ENCODE measurements at regions not wholly inside any gene's neighbourhood (a gene's known extent, or its start where the extent isn't known, plus 50 kb on each side); places are given as distances from the start of the nearest gene placed in this dataset.
"Not testable (repeated sequence)": the region's sequence is repeated elsewhere in the genome, so short reads cannot be mapped to it uniquely, and the experiment has no call there.

DNA sequence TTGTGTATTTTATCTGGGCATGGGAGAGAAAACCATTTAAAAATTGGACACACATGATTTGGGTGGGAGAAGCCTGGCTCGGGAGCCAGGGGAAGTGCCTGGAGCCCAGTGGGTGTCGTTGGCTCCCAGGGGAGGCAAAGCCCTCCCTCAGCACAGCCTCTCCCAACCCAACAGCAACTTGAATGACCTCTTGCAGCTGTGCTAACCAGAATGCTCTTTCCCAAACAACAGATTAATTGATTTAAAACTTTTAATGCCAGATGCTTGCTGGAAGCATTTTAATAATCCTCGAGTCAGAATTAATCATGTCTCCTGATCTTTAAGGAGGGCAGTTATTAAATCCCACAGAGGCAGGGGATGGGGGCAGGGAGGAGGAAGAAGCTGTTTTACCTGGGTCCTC lies 401.6 kb downstream of the BUD13 start:
- H3K27ac Mint-ChIP-seq = no peak overlapping the region
- peaks cover 0 to 13% of the 10 kb centered on the region in 2 donors for H3K9me3 Mint-ChIP-seq
- DNase-seq (no peak), ATAC-seq (no peak)
- H3K4me3 Mint-ChIP-seq = no peak overlapping the region
- peaks cover 17% of the 10 kb centered on the region for H3K27me3 Mint-ChIP-seq
- H3K4me1 Mint-ChIP-seq = no peaks in the 10 kb centered on the region

DNA sequence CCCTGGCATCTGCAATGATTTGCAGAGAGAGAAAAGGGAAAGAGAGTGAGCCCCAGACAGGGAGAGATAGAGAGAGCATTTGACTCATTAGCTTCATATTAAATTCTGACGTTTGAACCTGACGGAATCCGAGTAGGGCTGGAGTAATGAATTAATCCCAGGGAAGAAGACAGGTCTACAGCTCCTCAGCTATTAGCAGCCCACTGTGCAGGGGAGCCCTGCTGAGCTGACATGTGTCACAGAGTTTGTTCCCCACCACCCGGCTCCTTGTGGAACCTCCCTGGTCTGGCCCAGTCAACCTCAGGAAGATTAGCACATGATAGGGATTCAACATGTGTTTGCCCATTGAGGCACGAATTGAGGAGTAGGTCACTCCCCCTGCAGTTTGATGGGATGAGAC lies 404.0 kb downstream of the BUD13 start:
- DNase-seq (no peak), ATAC-seq (no peak)
- H3K4me3 Mint-ChIP-seq = no peak overlapping the region
- H3K27ac Mint-ChIP-seq = no peak overlapping the region
- peaks cover 10% of the 10 kb centered on the region for H3K27me3 Mint-ChIP-seq
- peaks cover 4 to 7% of the 10 kb centered on the region in 2 donors for H3K9me3 Mint-ChIP-seq
- H3K4me1 Mint-ChIP-seq = no peaks in the 10 kb centered on the region

DNA sequence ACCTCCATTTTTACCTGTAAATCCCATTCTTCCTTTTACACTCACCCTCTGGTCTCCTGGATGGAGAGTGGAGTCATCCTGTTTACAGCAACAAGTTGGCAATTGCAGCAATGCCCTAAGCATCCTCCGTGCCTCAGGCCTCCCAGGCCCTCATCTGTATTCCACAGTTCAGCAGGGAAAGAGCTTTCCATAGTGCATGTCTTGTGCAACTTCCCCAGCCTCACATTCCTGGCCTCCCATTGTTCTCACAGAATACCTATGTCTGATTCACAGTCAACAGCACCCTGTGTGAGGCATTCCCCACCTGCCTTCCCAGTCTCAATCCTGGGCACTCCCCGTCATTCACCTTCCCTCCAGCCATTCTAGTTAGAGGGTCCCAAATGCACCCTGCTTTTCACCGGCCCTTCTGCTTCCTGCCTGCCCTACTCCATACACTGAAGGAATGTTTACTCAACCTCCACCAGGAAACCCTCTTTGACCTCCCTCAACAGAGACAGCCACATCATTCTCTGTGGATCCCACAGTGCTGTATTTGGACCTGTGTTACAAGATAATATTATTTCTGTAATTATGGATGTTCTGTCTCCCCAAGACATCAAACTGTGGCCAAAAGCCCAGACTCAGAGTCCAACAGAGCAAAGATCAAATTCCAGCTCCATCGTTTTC lies 405.7 kb downstream of the BUD13 start:
- Mint-ChIP-seq H3K27ac (no peak overlapping the region), H3K27me3 (peaks cover 10% of the 10 kb centered on the region), H3K9me3 (peaks cover 4 to 7% of the 10 kb centered on the region in 2 donors), H3K4me1 (no peaks in the 10 kb centered on the region), H3K4me3 (no peak overlapping the region)
- no peak for ATAC-seq
- no peak for DNase-seq

DNA sequence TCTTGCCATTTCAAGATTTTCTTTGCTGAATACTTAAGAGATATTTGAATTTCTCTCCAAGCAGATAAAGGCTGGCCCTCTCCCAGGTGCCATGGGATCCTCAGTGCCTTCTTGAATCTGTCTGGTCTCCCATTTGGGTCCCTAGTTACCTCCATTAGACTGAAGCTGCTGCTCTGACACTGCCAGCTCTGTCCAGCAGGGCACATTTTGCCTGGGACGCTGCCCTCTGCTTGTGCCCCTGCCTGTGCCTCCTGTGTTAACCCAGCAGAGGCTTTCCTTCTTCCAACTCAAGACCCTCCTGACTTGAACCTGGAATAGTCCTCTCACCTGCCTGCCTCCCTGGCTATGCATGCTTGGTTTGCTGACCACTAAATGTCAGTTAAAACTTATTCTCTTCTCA lies 406.3 kb downstream of the BUD13 start:
- DNase-seq (no peak), ATAC-seq (no peak)
- Mint-ChIP-seq H3K4me3 (no peak overlapping the region), H3K27ac (no peak overlapping the region), H3K9me3 (peaks cover 4 to 7% of the 10 kb centered on the region in 2 donors), H3K27me3 (peaks cover 10% of the 10 kb centered on the region), H3K4me1 (no peaks in the 10 kb centered on the region)

DNA sequence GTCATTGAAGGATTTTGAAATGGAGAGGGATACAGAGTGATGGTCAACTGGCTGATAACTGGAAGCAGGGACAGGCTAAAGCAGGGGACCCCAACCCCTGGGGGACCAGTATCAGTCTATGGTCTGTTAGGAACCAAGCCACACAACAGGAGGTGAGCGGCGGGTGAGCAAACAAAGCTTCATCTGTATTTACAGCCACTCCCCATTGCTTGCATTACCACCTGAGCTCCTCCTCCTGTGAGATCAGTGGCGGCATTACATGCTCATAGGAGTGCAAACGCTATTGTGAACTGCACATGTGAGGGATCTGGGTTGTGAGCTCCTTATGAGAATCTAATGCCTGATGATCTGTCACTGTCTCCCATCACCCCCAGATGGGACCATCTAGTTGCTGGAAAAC lies 407.9 kb downstream of the BUD13 start:
- not testable (repeated sequence) for H3K4me3 Mint-ChIP-seq, H3K4me1 Mint-ChIP-seq, H3K27ac Mint-ChIP-seq, DNase-seq, H3K9me3 Mint-ChIP-seq, ATAC-seq
- peaks cover 10% of the 10 kb centered on the region for H3K27me3 Mint-ChIP-seq

DNA sequence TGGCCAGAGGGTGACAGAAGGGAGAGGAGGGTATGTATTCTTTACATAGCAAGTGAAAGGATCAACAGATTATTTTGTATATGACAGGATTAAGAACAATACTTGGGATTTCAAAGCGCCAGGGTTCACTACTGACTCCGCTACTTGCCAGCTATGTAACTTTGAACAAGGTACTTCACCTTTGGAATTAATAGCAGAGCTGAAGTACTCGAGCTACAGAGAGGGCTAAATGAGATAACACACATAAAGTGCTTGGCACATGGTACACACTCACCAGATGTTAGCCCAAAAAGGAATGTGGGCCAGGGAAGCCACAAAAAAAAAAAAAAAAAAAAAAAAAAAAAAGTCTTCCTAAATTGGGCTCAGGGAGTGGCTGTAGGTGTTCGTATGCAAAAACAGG lies 408.4 kb downstream of the BUD13 start:
- ATAC-seq (no peak), DNase-seq (no peak)
- Mint-ChIP-seq H3K27ac (no peak overlapping the region), H3K27me3 (peaks cover 10% of the 10 kb centered on the region), H3K4me3 (no peak overlapping the region), H3K9me3 (peaks cover 4 to 7% of the 10 kb centered on the region in 2 donors), H3K4me1 (no peaks in the 10 kb centered on the region)

DNA sequence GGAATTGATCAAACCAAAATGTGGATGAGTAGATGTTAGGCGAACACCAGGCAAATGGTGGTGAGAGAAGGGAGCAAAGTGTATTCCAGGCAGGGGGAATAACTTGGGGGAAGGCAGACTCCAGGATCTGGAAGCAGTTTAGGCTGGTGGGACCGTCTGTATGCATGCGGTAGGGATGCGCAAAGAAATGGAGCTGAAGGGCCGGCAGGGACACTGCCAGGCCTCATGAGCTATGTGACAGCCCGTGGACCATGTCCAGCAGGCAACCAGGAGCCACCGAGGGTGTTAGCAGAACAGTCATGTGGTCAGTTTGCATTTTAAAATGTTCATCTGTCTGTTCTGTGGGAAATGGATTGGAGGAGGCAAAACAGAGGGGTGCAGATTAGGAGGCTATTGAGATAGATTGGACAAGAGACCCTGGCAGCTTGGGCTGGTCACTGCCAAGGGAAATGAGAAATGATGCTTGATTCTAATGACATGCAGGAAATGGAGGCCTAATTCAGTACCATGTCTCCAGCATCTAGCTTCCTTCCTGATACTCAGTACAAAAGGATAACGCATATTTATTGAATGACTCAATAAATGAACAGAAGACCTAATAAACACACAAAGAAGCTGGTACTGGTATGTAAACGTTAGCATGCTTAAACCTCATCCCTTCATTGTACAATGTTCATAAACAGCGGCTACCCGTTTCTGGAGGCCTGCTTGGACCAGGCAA lies 412.4 kb downstream of the BUD13 start:
- no peak overlapping the region for H3K4me3 Mint-ChIP-seq
- DNase-seq = no peak
- H3K27me3 Mint-ChIP-seq = peaks cover 7% of the 10 kb centered on the region

DNA sequence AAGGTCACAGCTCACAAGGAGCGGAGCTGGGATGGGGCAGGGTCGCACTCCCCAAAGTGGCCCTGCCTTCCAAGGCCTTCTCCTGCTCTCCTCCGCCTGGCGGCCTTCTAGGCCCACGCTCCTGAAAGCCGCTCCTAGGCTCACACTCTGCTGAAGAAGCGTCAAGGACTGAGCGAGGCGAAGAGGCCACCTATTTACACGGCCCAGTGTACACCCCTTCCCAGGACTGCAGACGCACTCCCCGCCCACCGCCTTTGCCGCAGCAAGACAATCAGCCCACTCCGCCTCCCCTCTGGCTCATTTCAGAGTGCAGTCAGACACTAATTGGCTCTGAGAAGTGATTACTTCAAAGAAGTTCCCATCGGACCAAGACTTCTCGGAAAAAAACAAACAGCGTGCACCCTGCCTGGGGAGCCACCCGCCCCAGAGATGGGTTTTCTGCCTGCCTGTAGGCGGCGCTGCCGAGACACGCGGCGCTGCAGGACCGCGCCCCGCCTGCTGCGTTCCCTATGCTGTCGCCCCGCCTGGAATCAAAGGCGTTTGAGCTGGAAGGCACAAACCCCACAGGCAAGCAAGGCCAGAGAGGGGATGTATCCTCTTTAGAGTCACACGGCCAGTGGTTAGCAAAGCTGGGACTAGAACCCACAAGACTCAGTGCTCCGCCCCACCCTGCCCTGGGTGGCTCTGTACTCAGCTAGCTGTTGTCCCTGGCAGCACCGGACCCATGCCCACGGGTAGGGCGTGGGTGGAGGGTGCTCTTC lies 414.8 kb downstream of the BUD13 start:
- peak; percentile 19 for ATAC-seq
- H3K4me3 Mint-ChIP-seq = no peak overlapping the region
- no peak overlapping the region for H3K27ac Mint-ChIP-seq

More for the DNA sequence above, 412.4 kb downstream of the BUD13 start:
- H3K9me3 Mint-ChIP-seq = peaks cover 0 to 4% of the 10 kb centered on the region in 2 donors
- H3K27ac Mint-ChIP-seq = no peak overlapping the region
- H3K4me1 Mint-ChIP-seq = no peaks in the 10 kb centered on the region
- no peak for ATAC-seq

DNA sequence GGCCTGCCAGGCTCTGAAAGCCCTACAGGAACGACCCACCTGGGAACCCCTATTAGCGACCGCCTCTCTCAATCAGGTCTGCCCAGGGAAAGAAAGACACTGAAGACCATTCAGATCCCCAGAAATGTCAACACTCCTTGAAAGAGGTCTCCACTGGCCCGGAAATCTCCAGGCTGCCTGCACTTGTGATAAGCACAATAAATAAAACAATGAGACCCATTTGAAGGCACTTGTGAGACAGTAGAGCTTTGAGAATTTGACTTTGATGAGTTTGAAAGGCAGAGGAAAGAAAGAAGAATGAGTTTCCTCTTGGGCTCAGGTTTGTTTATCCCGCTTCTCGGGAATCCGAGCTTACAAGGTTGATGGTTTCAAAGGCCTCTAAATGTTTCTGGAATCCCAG lies 416.3 kb downstream of the BUD13 start:
- H3K4me3 Mint-ChIP-seq = no peak overlapping the region
- ATAC-seq (no peak), DNase-seq (no peak)
- H3K27ac Mint-ChIP-seq = no peak overlapping the region
- H3K9me3 Mint-ChIP-seq = peaks cover 0 to 9% of the 10 kb centered on the region in 2 donors
- H3K27me3 Mint-ChIP-seq = peaks cover 7% of the 10 kb centered on the region
- H3K4me1 Mint-ChIP-seq = no peaks in the 10 kb centered on the region

More for the DNA sequence above, 414.8 kb downstream of the BUD13 start:
- DNase-seq = no peak
- no peaks in the 10 kb centered on the region for H3K9me3 Mint-ChIP-seq
- H3K27me3 Mint-ChIP-seq = peaks cover 7% of the 10 kb centered on the region
- H3K4me1 Mint-ChIP-seq = no peaks in the 10 kb centered on the region

DNA sequence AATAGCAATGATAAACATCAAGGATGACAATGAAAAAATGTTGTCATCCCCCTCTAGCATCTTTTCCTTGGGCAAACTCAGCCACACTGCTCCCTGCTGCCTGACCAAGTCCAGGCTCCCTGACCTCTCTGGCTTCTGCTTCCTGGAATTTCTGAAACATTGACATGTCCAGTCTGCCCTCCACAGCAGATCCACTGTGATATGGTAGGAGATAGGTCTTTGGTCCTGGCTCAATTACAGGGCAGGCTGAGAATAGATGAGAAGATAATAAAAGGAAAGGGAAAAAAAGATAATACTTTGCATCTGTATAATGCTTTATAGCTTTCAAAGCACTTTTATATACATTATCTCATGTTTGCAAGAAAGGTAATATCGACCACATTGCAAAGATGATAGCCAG lies 417.7 kb downstream of the BUD13 start:
- ATAC-seq = no peak
- Mint-ChIP-seq H3K4me3 (no peak overlapping the region), H3K9me3 (peaks cover 0 to 9% of the 10 kb centered on the region in 2 donors), H3K27me3 (peaks cover 7% of the 10 kb centered on the region), H3K27ac (no peak overlapping the region), H3K4me1 (no peaks in the 10 kb centered on the region)
- no peak for DNase-seq

DNA sequence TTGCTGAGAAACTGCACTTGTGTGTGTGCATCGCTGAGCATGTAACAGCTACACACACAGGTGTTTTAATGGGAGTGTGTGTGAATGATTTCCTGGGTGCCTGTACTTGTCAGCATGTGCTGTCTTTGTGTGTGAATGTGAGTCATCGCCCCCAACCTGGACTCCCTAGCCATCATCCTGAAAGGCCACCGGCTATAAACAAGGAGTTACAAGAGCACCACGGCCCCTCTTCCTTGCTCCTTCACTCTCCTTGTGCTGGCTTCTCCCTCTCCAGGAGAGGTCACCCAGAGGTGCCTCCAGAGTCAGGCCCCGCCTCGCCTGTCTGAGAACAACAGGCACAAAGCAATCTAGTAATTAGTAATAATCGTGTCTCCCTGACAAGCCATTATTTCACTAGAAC lies 419.2 kb downstream of the BUD13 start:
- H3K4me3 Mint-ChIP-seq = no peak overlapping the region
- ATAC-seq = no peak
- H3K27ac Mint-ChIP-seq = no peak overlapping the region
- H3K9me3 Mint-ChIP-seq = peaks cover 7 to 19% of the 10 kb centered on the region in 2 donors
- no peaks in the 10 kb centered on the region for H3K4me1 Mint-ChIP-seq
- no peak for DNase-seq
- H3K27me3 Mint-ChIP-seq = peaks cover 7% of the 10 kb centered on the region

DNA sequence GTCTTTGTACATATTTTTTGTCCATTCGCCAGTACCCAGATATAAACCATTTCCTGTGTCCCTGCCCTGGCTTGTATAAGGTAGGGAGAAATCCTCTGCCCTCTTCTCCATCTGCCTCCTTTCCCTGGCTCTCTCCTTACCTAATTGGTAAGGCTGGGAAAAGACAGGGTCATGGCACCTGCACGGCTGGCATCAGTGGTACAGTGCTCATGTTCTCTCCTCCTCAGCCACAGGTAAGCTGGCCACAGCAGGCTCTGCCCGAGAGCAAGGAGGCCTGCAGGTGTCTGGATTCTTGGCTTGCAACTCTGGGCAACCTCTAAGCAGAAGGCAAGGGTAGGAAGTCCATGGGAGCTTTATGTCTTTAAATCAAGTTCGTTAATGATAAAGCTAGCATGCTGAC lies 419.9 kb downstream of the BUD13 start:
- H3K27me3 Mint-ChIP-seq = peaks cover 7% of the 10 kb centered on the region
- DNase-seq (no peak), ATAC-seq (no peak)
- H3K27ac Mint-ChIP-seq = no peak overlapping the region
- peaks cover 13 to 25% of the 10 kb centered on the region in 2 donors for H3K9me3 Mint-ChIP-seq
- H3K4me1 Mint-ChIP-seq = no peaks in the 10 kb centered on the region
- H3K4me3 Mint-ChIP-seq = no peak overlapping the region

DNA sequence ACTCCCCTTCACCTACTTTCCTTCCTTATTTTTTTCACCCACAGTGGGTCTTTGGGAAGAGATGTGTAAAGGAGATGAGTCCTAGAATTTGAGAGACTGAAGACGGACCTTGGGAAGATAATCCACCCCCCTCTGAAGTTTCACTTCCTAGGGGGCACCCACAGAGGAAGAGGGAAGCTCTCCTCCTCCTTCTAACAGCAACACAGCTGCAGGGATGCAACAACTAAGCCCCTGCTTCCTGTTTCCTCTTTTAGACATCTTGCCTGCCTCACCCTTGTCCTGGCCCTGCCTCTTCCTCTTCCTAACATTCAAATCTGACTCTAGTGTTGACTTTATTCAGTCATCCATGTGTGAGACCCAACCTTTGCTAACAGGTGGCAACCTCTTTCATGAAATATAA lies 424.6 kb downstream of the BUD13 start:
- no peak overlapping the region for H3K4me3 Mint-ChIP-seq
- no peaks in the 10 kb centered on the region for H3K27me3 Mint-ChIP-seq
- no peak overlapping the region for H3K27ac Mint-ChIP-seq
- DNase-seq (no peak), ATAC-seq (no peak)
- H3K4me1 Mint-ChIP-seq = no peaks in the 10 kb centered on the region
- peaks cover 20 to 40% of the 10 kb centered on the region in 2 donors for H3K9me3 Mint-ChIP-seq

DNA sequence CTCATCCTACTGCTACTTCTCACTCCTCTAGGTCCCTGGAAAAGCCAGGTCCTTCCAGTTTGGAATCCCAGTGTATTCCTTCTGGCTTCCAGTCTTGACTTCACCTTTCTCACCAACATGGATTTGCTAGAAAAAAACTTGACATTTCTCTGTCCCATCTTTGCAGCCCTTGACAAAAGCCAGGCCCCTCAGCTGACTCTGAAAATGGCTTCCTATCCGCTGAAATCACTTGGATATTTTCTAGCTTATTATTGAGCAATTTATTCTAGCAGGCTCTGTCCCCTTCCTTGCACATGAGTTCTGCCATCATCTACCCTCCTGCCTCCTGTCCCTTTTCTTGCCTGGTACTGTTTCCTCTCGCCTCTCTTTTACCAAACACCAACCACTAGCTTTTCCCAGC lies 427.2 kb downstream of the BUD13 start:
- H3K27ac Mint-ChIP-seq = no peak overlapping the region
- no peak overlapping the region for H3K4me3 Mint-ChIP-seq
- H3K4me1 Mint-ChIP-seq = no peaks in the 10 kb centered on the region
- ATAC-seq = no peak
- no peaks in the 10 kb centered on the region for H3K27me3 Mint-ChIP-seq
- DNase-seq = no peak
- H3K9me3 Mint-ChIP-seq = peaks cover 20 to 43% of the 10 kb centered on the region in 2 donors

DNA sequence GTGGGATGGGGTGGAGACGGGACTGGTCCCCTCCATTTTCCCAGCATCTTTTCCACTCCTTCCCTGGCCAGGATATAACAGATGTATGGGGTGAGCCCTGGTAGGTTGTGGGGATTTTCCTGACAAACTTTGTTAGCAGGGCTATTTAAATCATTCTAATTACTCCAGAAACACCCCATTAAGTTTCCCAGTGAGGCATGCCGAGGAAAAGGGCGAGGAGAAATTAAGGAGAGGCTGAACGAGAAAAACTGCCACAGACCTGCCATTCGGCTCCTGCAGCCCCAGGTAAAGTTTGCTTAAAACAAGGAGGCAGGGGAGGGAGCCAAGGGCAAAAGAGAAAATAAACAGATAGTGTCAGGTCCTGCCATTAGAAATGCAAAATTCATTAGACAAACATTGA lies 428.2 kb downstream of the BUD13 start:
- Mint-ChIP-seq H3K27me3 (no peaks in the 10 kb centered on the region), H3K27ac (no peak overlapping the region), H3K9me3 (peaks cover 20 to 49% of the 10 kb centered on the region in 2 donors), H3K4me3 (no peak overlapping the region), H3K4me1 (no peaks in the 10 kb centered on the region)
- DNase-seq (no peak), ATAC-seq (no peak)

DNA sequence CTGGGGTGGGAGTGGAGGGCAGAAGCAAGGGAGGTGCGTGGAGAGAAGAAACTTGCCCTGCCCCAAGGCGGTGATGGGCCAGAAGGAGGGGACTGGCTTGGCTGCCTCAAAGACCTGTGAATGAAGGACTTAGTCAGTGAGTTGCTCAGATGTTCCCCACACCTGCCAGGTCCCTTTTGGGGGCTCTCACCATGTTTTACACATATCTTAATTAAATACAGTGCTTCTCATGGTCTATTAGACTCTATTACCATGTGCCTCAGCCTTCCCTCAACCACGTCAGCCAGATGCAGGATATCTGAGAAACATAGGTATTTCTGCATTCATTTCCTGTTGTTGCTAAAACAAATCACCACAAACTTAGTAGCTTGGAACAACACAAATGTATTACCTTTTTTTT lies 429.5 kb downstream of the BUD13 start:
- DNase-seq (no peak), ATAC-seq (no peak)
- H3K27ac Mint-ChIP-seq = no peak overlapping the region
- no peak overlapping the region for H3K4me3 Mint-ChIP-seq
- no peaks in the 10 kb centered on the region for H3K27me3 Mint-ChIP-seq
- peaks cover 10 to 35% of the 10 kb centered on the region in 2 donors for H3K9me3 Mint-ChIP-seq
- no peaks in the 10 kb centered on the region for H3K4me1 Mint-ChIP-seq
